ENCODE measurements at regions not wholly inside any gene's neighbourhood (a gene's known extent, or its start where the extent isn't known, plus 50 kb on each side); places are given as distances from the start of the nearest gene placed in this dataset.

GRCh38 chr13:109670776-109671175 is 115.6 kb downstream of the IRS2 start:
- DNase-seq (ENCODE audit: low read depth in 3 of 3, low spot score in 1 of 3): no peak

GRCh38 chr13:109669956-109670355 is 116.4 kb downstream of the IRS2 start:
- no peak for DNase-seq (ENCODE audit: low read depth in 3 of 3, low spot score in 1 of 3)

- DNase-seq (ENCODE audit: low read depth in 3 of 3, low spot score in 1 of 3): no peak
These were observed 117.2 kb downstream of the IRS2 start for GRCh38 chr13:109669234-109669612.

GRCh38 chr13:109668433-109669233 is 117.8 kb downstream of the IRS2 start:
- DNase-seq (ENCODE audit: low read depth in 3 of 3, low spot score in 1 of 3): no peak

GRCh38 chr13:109667807-109668291 is 118.5 kb downstream of the IRS2 start:
- DNase-seq (ENCODE audit: low read depth in 3 of 3, low spot score in 1 of 3): no peak

GRCh38 chr13:109667056-109667455 is 119.3 kb downstream of the IRS2 start:
- no peak for DNase-seq (ENCODE audit: low read depth in 3 of 3, low spot score in 1 of 3)

- no peak for DNase-seq (ENCODE audit: low read depth in 3 of 3, low spot score in 1 of 3)
These were observed 119.7 kb downstream of the IRS2 start for GRCh38 chr13:109666656-109667055.

GRCh38 chr13:109665781-109666249 is 120.6 kb downstream of the IRS2 start:
- no peak for DNase-seq (ENCODE audit: low read depth in 3 of 3, low spot score in 1 of 3)

GRCh38 chr13:109665240-109665639 is 121.1 kb downstream of the IRS2 start:
- DNase-seq (ENCODE audit: low read depth in 3 of 3, low spot score in 1 of 3): no peak

GRCh38 chr13:109657395-109657794 is 129.0 kb downstream of the IRS2 start:
- no peak for DNase-seq (ENCODE audit: low read depth in 3 of 3, low spot score in 1 of 3)

- DNase-seq (ENCODE audit: low read depth in 3 of 3, low spot score in 1 of 3): no peak
These were observed 130.2 kb downstream of the IRS2 start for GRCh38 chr13:109656206-109656605.

GRCh38 chr13:109655611-109656010 is 130.8 kb downstream of the IRS2 start:
- DNase-seq (ENCODE audit: low read depth in 3 of 3, low spot score in 1 of 3): no peak

- no peak for DNase-seq (ENCODE audit: low read depth in 3 of 3, low spot score in 1 of 3)
These were observed 131.2 kb downstream of the IRS2 start for GRCh38 chr13:109655206-109655600.

- DNase-seq (ENCODE audit: low read depth in 3 of 3, low spot score in 1 of 3): no peak
These were observed 131.8 kb downstream of the IRS2 start for GRCh38 chr13:109654341-109655205.

- DNase-seq (ENCODE audit: low read depth in 3 of 3, low spot score in 1 of 3): no peak
These were observed 133.9 kb downstream of the IRS2 start for GRCh38 chr13:109652531-109652930.

GRCh38 chr13:109651854-109652253 is 134.5 kb downstream of the IRS2 start:
- no peak for DNase-seq (ENCODE audit: low read depth in 3 of 3, low spot score in 1 of 3)

GRCh38 chr13:109651311-109651710 is 135.1 kb downstream of the IRS2 start:
- DNase-seq (ENCODE audit: low read depth in 3 of 3, low spot score in 1 of 3): no peak

- no peak for DNase-seq (ENCODE audit: low read depth in 3 of 3, low spot score in 1 of 3)
These were observed 135.5 kb downstream of the IRS2 start for GRCh38 chr13:109650861-109651260.

- DNase-seq (ENCODE audit: low read depth in 3 of 3, low spot score in 1 of 3): no peak
These were observed 136.7 kb downstream of the IRS2 start for GRCh38 chr13:109649713-109650112.

GRCh38 chr13:109647699-109648098 is 138.7 kb downstream of the IRS2 start:
- DNase-seq (ENCODE audit: low read depth in 3 of 3, low spot score in 1 of 3): no peak

- no peak for DNase-seq (ENCODE audit: low read depth in 3 of 3, low spot score in 1 of 3)
These were observed 139.3 kb downstream of the IRS2 start for GRCh38 chr13:109647053-109647452.

GRCh38 chr13:109646423-109646822 is 140.0 kb downstream of the IRS2 start:
- no peak for DNase-seq (ENCODE audit: low read depth in 3 of 3, low spot score in 1 of 3)
